Astrocyte (in vitro differentiated cells and primary cell): ENCODE measurements at regions not wholly inside any gene's neighbourhood (a gene's known extent, or its start where the extent isn't known, plus 50 kb on each side); places are given as distances from the start of the nearest gene placed in this dataset.
"Not testable (repeated sequence)": the region's sequence is repeated elsewhere in the genome, so short reads cannot be mapped to it uniquely, and the experiment has no call there.

Experiments used
- DNase-seq: peaks from one replicate; pipeline ENCODE4 v3.0.0-alpha.2; 2010; ENCODE audit warnings: low read depth
- FAIRE-seq: peaks from 2 replicates; lab custom pipeline; 2011; peaks lifted over from hg19 to GRCh38; lab: Jason Lieb, UNC
- H2AFZ ChIP-seq: 2 replicates; pipeline ENCODE4 v1.6.0; 2012; ENCODE audit warnings: low read depth, low read length, inconsistent platforms
- H3K27ac ChIP-seq: 2 replicates; pipeline ENCODE4 v1.5.1; 2011; ENCODE audit warnings: low read depth, low read length, inconsistent platforms
- H3K27me3 ChIP-seq: 2 replicates; pipeline ENCODE4 v1.6.0; 2011; ENCODE audit warnings: low read length, inconsistent platforms; ENCODE audit not compliant: insufficient read depth
- H3K36me3 ChIP-seq: 2 replicates; pipeline ENCODE4 v1.5.1; 2011; ENCODE audit warnings: low read length, inconsistent platforms; ENCODE audit not compliant: insufficient read depth
- H3K4me1 ChIP-seq: 2 replicates; pipeline ENCODE4 v1.5.1; 2011; ENCODE audit warnings: low read length, inconsistent platforms; ENCODE audit not compliant: insufficient read depth
- H3K4me2 ChIP-seq: 2 replicates; pipeline ENCODE4 v1.6.0; 2012; ENCODE audit warnings: low read length, inconsistent platforms
- H3K4me3 ChIP-seq: 2 replicates; pipeline ENCODE4 v1.5.1; 2011; ENCODE audit warnings: low read depth, mild to moderate bottlenecking, low read length, inconsistent platforms; ENCODE audit not compliant: insufficient read depth
- H3K79me2 ChIP-seq: 2 replicates; pipeline ENCODE4 v1.6.0; 2012; ENCODE audit warnings: mild to moderate bottlenecking, low read length, inconsistent platforms; ENCODE audit not compliant: insufficient read depth
- H3K9ac ChIP-seq: 2 replicates; pipeline ENCODE4 v1.6.0; 2012; ENCODE audit warnings: mild to moderate bottlenecking, low read length, inconsistent platforms
- H3K9me3 ChIP-seq: 2 replicates; pipeline ENCODE4 v1.5.1; 2012; ENCODE audit warnings: low read depth, mild to moderate bottlenecking, low read length, inconsistent platforms; ENCODE audit not compliant: insufficient read depth
- H4K20me1 ChIP-seq: 2 replicates; pipeline ENCODE4 v1.6.0; 2012; ENCODE audit warnings: low read length, inconsistent platforms; ENCODE audit not compliant: insufficient read depth
- H3K27ac Mint-ChIP-seq: one replicate; pipeline ENCODE4 v1.8.0; 2021; ENCODE audit warnings: mild to moderate bottlenecking, mixed read lengths; ENCODE audit not compliant: unreplicated experiment
- H3K27me3 Mint-ChIP-seq: one replicate; pipeline ENCODE4 v1.8.0; 2021; ENCODE audit warnings: low read depth, mixed read lengths; ENCODE audit not compliant: unreplicated experiment
- H3K36me3 Mint-ChIP-seq: one replicate; pipeline ENCODE4 v1.8.0; 2021; ENCODE audit warnings: low read depth, mixed read lengths; ENCODE audit not compliant: unreplicated experiment
- H3K4me1 Mint-ChIP-seq: one replicate; pipeline ENCODE4 v1.8.0; 2021; ENCODE audit warnings: low read depth, mixed read lengths; ENCODE audit not compliant: unreplicated experiment
- H3K4me3 Mint-ChIP-seq: one replicate; pipeline ENCODE4 v1.8.0; 2021; ENCODE audit warnings: mild to moderate bottlenecking, moderate library complexity, mixed read lengths; ENCODE audit not compliant: unreplicated experiment
- H3K9me3 Mint-ChIP-seq: one replicate; pipeline ENCODE4 v1.8.0; 2021; ENCODE audit warnings: mild to moderate bottlenecking, mixed read lengths; ENCODE audit not compliant: unreplicated experiment
- EZH2 ChIP-seq: IDR thresholded peaks from 2 replicates; pipeline ENCODE4 v1.6.1; 2012; ENCODE audit warnings: mild to moderate bottlenecking, low read length, inconsistent platforms; ENCODE audit not compliant: insufficient read depth
- TF ChIP-seq, protein P1 (sequence below): IDR thresholded peaks from 2 replicates; pipeline ENCODE4 v1.5.1; 2011; ENCODE audit warnings: low read depth, mild to moderate bottlenecking, inconsistent platforms, low read length, moderate library complexity; ENCODE audit not compliant: insufficient read depth

DNA sequence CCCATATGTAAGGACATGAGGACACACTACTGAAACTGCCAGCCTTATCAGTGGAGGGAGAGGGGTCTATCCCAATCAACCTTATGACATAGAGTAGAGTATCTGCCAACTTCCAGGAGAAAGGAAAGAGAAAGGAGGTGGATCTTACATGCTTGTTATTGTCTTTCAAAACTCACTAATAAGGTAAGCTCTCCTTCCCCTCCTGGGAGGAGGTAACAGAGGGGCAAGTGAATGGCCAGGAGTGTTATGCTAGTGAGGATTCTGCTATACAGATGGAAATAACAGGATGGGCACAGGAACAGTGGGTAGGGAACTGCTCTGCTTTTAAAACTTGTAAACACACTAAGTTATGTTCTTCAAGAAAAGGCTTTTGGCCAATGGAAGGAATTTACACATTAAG lies 1020.1 kb downstream of the TDRD15 start:
- no peak for FAIRE-seq

DNA sequence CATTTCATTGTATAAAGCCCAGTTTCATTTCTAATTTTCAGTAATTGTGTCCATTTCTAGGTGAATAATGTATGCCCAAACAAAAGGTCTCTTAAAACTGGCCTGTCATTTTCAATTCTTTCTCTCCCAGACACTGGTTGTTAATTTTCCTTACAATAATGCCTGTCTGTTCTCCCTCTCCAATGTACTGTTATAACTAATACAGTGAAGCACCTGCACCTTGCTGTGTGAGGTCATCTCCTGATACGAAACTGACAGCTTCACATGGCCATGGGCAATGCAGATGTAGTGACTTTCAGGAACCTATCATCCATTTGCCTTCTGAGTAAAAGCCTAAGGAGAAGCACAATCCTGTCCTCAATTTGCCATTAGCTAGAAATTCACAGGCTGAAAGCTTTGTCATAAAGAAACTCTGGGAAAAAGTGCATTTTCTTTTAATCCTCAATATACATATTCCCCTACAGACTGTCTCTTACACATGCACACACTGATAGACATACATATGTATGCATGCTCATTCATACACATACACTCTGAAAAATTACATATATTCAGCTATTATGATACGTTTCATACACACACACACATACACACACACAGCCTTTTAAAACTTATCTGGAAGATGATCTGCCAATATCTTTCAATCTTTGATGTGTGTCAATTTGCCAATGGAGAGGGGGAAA lies 1030.3 kb downstream of the TDRD15 start:
- Mint-ChIP-seq H3K9me3 (peaks cover 8% of the 10 kb centered on the region), H3K4me3 (no peak overlapping the region), H3K4me1 (no peaks in the 10 kb centered on the region), H3K36me3 (no peaks in the 10 kb centered on the region), H3K27me3 (no peaks in the 10 kb centered on the region), H3K27ac (no peak overlapping the region)
- no peak for DNase-seq
- no peak overlapping the region for H2AFZ ChIP-seq
- no peak for FAIRE-seq
- no peaks in the 10 kb centered on the region for H3K79me2 ChIP-seq
- TF ChIP-seq, protein P1, sequence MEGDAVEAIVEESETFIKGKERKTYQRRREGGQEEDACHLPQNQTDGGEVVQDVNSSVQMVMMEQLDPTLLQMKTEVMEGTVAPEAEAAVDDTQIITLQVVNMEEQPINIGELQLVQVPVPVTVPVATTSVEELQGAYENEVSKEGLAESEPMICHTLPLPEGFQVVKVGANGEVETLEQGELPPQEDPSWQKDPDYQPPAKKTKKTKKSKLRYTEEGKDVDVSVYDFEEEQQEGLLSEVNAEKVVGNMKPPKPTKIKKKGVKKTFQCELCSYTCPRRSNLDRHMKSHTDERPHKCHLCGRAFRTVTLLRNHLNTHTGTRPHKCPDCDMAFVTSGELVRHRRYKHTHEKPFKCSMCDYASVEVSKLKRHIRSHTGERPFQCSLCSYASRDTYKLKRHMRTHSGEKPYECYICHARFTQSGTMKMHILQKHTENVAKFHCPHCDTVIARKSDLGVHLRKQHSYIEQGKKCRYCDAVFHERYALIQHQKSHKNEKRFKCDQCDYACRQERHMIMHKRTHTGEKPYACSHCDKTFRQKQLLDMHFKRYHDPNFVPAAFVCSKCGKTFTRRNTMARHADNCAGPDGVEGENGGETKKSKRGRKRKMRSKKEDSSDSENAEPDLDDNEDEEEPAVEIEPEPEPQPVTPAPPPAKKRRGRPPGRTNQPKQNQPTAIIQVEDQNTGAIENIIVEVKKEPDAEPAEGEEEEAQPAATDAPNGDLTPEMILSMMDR = no peak
- no peak for TF ChIP-seq EZH2
- no peak overlapping the region for H3K4me2 ChIP-seq
- no peak overlapping the region for H3K4me3 ChIP-seq
- no peak overlapping the region for H3K27ac ChIP-seq
- H3K36me3 ChIP-seq = no peaks in the 10 kb centered on the region
- no peaks in the 10 kb centered on the region for H4K20me1 ChIP-seq
- peaks cover 7% of the 10 kb centered on the region for H3K9me3 ChIP-seq
- no peaks in the 10 kb centered on the region for H3K4me1 ChIP-seq
- no peaks in the 10 kb centered on the region for H3K27me3 ChIP-seq
- H3K9ac ChIP-seq = no peak overlapping the region

More for the DNA sequence above, 1020.1 kb downstream of the TDRD15 start:
- Histone ChIP-seq H3K9me3 (no peaks in the 10 kb centered on the region), H3K4me1 (no peaks in the 10 kb centered on the region), H3K4me2 (no peak overlapping the region), H2AFZ (no peak overlapping the region), H3K79me2 (no peaks in the 10 kb centered on the region), H3K4me3 (no peak overlapping the region), H3K27me3 (no peaks in the 10 kb centered on the region), H3K36me3 (no peaks in the 10 kb centered on the region), H4K20me1 (no peaks in the 10 kb centered on the region), H3K27ac (no peak overlapping the region), H3K9ac (no peak overlapping the region)
- Mint-ChIP-seq H3K36me3 (no peaks in the 10 kb centered on the region), H3K27ac (no peak overlapping the region), H3K27me3 (no peaks in the 10 kb centered on the region), H3K9me3 (no peaks in the 10 kb centered on the region), H3K4me3 (no peak overlapping the region), H3K4me1 (no peaks in the 10 kb centered on the region)
- TF ChIP-seq, protein P1 = no peak
- TF ChIP-seq EZH2 = no peak
- no peak for DNase-seq

DNA sequence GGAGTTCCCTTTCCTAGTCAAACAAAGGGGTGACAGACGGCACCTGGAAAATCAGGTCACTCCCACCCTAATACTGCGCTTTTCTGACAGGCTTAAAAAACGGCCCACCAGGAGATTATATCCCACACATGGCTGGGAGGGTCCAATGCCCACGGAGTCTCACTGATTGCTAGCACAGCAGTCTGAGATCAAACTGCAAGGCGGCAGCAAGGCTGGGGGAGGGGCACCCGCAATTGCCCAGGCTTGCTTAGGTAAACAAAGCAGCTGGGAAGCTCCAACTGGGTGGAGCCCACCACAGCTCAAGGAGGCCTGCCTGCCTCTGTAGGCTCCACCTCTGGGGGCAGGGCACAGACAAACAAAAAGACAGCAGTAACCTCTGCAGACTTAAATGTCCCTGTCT lies 1032.9 kb downstream of the TDRD15 start:
- H3K9me3 Mint-ChIP-seq, H3K4me3 Mint-ChIP-seq: not testable (repeated sequence)

More for the DNA sequence above, 1032.9 kb downstream of the TDRD15 start:
- H3K4me3 ChIP-seq, H3K27me3 Mint-ChIP-seq, H3K36me3 Mint-ChIP-seq, H4K20me1 ChIP-seq, H3K79me2 ChIP-seq, H3K4me1 ChIP-seq, H3K4me1 Mint-ChIP-seq, DNase-seq, H2AFZ ChIP-seq, H3K27ac ChIP-seq, H3K36me3 ChIP-seq, H3K27ac Mint-ChIP-seq, H3K27me3 ChIP-seq, H3K9me3 ChIP-seq, FAIRE-seq, H3K9ac ChIP-seq, H3K4me2 ChIP-seq: not testable (repeated sequence)
